Spleen (tissue), 7 donors: ENCODE measurements at regions not wholly inside any gene's neighbourhood (a gene's known extent, or its start where the extent isn't known, plus 50 kb on each side); places are given as distances from the start of the nearest gene placed in this dataset.

Source experiments
- POLR2AphosphoS5 ChIP-seq, 3 donors: sonication (generic); formaldehyde crosslinking; IDR thresholded peaks; one replicate each; pipeline ENCODE4 v1.5.1; 2017; ENCODE audit warnings: antibody characterized with exemption in 3 of 3
- TF ChIP-seq, protein P1 (sequence below), 11 experiments: fragments of 200-600 bp in 7 of 11; fragments of 450-650 bp in 4 of 11; sonication (generic) in 4 of 11; IDR thresholded peaks in 8 of 11; conservative IDR thresholded peaks in 3 of 11; 1 replicate in 7 of 11; 2 replicates in 4 of 11; pipeline versions ENCODE4 v1.4.0 to v1.8.0; 2016 to 2021; ENCODE audit warnings: antibody characterized with exemption in 11 of 11, inconsistent platforms in 4 of 11, mild to moderate bottlenecking in 1 of 11
- donor health status: DM: no; HTN: no; CAD: no; lungs with moderate emphysema.
- donor health status: DM: no; HTN: no; CAD: no.
- donor health status: DM: no; HTN: no; CAD: no.

GRCh38 chr6:155538708-155539390 is 83.2 kb upstream of the NOX3 start:
- TF ChIP-seq, protein P1, sequence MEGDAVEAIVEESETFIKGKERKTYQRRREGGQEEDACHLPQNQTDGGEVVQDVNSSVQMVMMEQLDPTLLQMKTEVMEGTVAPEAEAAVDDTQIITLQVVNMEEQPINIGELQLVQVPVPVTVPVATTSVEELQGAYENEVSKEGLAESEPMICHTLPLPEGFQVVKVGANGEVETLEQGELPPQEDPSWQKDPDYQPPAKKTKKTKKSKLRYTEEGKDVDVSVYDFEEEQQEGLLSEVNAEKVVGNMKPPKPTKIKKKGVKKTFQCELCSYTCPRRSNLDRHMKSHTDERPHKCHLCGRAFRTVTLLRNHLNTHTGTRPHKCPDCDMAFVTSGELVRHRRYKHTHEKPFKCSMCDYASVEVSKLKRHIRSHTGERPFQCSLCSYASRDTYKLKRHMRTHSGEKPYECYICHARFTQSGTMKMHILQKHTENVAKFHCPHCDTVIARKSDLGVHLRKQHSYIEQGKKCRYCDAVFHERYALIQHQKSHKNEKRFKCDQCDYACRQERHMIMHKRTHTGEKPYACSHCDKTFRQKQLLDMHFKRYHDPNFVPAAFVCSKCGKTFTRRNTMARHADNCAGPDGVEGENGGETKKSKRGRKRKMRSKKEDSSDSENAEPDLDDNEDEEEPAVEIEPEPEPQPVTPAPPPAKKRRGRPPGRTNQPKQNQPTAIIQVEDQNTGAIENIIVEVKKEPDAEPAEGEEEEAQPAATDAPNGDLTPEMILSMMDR (IDR thresholded peaks at IDR 0.05 in 8 of 11, conservative IDR thresholded peaks at IDR 0.05 in 3 of 11) = no peak
- TF ChIP-seq POLR2AphosphoS5 (IDR thresholded peaks at IDR 0.05) = no peak
